Superior temporal gyrus (tissue), 1 donor: ENCODE measurements at regions not wholly inside any gene's neighbourhood (a gene's known extent, or its start where the extent isn't known, plus 50 kb on each side); places are given as distances from the start of the nearest gene placed in this dataset.

ENCODE experiments used
- DNase-seq: peaks from one replicate; pipeline ENCODE4 v3.0.0-alpha.2; 2016; ENCODE audit errors: extremely low spot score

DNA sequence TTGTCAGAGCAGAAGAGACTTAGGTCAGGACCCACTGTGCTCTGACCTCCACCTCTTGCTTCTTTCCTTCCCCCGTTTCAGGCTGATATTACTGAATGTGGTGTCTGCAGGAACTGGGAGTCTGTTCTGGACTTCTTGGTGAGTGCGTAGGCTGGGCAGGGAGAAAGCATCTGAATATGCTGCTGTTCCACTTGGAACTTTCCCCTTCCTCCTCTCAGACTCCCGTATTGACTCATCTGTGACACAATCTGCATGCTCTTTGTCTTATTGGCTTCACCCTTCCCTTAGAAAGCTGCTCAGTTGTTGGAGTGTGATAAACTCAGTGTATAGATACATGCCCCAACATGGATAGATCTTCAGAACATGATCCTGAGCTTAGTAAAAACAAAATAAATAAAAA, 137.6 kb upstream of the HABP2 start:
- no peak for DNase-seq

GRCh38 chr10:113420057-113420732, 132.7 kb upstream of the HABP2 start:
- no peak for DNase-seq

DNA sequence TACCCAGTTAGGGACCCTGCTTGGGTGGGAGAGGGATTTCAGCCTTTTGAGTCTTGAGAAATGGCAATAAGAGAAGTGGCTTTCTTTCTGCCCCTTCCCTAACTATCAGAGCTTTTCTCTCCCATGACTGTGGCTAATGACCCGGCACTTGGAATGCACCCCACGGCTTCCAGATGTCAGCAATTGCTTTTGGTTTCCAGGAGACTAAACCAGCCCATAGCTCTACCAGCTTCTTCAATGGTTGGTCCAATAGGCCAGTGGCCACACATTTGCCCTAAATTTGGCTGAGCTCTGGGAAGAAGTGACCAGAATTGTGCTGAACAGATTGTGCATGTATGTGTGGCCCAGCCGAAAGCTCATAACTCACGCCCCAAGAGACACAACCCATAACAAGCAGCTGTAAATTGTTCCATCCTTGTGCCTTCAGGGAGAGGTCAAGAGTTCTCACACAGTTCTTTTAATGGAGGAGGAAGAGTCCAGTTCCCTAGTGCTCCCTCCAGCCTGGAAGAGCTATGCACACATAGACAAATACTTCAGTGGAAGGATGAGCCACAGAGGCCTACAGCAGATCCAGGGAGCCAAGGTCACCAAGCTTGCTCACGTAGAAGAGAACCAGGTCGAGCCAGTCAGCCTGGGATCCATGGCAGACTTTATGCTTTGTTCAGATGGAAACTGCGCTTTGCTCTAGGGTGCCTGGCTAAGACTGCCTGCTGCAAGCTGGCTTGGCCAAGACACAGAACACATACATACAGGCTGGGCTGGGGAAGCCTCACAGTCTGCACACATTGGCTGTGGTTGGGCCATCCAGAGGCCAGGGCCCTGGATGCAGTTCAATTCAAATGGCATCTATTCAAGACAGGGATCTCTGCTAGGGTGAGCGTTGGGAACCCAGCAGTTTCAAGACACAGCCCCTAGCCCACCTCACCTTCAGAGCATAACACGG, 131.8 kb upstream of the HABP2 start:
- no peak for DNase-seq

- no peak for DNase-seq
These were observed 130.5 kb upstream of the HABP2 start for GRCh38 chr10:113422371-113422770.

GRCh38 chr10:113423981-113424721, 128.7 kb upstream of the HABP2 start:
- no peak for DNase-seq

- no peak for DNase-seq
These were observed 127.8 kb upstream of the HABP2 start for GRCh38 chr10:113425008-113425407.

DNA sequence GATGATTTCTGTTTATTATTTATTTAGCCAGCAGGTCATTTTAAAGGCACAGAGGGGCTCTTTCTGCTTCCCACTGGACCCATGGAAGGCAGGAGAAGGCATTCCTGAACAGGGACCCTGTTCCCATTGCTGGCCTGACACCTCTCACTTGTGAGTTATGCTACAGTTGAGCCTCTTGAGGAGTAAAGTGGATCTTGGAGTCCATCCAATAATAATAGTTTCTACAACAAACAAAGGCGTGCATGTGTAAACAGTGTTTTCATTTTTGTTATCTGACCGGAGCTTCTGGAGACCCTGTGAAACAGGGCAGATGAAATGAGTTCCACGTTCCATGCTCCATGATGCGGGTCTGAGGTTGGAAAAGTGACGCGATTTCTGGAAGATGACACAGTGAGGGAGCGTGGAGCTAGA, 127.3 kb upstream of the HABP2 start:
- no peak for DNase-seq

DNA sequence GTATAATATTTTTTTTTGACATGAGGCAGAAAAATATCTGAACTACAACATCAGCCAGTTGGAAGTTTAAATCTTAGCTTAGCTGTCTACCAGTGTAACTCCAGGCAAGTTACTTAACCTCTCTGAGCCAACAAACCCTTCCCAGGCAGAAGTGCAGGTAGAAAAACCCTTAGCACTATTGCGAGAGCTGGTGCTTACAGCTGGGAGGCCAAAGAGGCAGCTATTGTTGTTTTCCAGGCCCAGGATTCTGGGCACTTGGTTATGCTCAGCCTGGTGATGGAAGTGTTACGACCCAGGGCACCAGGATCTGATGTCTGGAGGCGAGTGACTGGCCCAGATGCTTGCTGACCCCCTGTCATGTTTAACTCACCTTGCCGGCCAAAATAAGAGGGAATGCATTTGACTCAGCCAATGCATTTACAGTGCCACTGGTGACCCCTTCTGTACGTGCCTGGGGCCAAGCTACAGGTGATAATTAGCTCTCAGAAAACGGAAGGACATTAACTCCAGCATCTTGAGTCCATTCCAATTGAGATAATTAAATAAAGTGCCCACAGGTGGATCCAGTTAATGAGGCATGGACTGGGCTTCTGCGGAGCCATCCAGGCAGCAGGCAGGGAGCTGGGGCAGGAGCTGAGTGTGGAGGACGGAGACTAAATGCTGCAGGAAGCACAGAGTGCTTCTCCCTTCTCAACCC, 126.5 kb upstream of the HABP2 start:
- DNase-seq = no peak

- DNase-seq = no peak
These were observed 125.6 kb upstream of the HABP2 start for GRCh38 chr10:113427236-113427735.

DNA sequence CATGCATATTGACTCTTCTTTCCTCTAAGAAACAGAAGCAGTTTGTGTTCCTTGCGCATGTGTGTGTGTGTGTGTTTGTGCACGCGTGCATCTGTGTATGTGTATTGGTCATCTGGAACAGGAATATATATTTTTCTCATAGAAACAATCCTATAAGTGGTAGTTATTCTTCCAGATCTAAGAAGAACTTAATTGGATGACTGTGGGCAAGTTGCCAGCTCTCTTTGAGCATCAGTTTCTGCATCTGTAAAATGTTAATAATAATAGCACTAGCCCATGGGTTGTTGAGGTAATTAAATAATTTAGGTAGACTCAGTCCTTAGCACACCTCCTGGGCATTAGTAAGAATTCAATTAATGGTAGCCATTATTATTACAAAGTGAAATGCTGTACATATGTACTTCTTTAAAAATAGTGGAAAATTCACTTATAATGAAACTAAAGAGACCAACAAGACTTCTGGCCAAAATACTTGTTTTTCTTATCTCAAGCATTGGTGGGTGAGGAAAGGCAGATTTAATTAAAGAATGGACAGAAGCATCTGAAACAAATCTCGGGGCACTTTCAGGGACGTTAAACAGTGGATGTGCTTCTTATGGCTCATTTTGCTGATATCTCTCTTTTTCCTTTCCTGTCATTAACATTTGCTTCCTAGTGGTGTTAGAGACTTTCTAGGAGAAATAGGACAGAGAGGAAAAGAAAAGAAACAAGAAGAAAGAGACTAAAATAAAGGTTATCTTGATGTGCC, 124.9 kb upstream of the HABP2 start:
- DNase-seq = no peak

DNA sequence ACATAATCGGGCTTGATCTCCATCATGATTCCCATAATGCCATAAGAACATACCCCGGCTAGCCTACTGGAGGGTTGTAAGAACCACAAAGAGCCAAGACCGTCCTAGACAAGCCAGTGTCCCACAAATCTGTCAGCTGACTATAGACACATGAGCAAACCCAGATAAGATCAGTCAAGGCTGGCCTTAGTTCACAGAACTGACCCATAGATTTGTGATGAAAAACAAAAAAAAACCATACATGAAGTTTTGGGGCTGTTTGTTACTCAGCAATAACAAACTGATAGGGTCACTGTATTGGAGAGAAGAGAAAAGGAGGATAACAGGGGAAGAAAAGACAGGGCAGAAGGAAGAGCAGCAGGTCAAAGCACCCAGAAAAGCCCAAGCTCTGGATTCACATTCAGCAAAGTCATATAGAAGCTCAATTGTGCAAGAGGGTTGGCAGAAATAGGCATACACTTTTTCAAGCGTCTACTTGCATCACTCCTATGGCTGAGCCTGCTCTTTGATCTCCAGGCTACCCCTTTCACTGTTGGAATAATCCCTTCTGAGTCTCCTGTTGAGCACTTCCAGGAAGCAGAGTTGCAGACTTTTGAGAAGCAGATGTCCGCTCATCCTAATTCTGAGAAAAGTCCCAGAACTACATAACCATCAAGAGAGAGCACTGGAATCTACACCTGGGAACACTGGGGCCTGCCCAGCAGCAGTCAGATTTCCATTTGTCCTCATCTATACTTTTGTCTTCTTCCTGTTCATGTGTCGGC, 122.0 kb upstream of the HABP2 start:
- DNase-seq = no peak

DNA sequence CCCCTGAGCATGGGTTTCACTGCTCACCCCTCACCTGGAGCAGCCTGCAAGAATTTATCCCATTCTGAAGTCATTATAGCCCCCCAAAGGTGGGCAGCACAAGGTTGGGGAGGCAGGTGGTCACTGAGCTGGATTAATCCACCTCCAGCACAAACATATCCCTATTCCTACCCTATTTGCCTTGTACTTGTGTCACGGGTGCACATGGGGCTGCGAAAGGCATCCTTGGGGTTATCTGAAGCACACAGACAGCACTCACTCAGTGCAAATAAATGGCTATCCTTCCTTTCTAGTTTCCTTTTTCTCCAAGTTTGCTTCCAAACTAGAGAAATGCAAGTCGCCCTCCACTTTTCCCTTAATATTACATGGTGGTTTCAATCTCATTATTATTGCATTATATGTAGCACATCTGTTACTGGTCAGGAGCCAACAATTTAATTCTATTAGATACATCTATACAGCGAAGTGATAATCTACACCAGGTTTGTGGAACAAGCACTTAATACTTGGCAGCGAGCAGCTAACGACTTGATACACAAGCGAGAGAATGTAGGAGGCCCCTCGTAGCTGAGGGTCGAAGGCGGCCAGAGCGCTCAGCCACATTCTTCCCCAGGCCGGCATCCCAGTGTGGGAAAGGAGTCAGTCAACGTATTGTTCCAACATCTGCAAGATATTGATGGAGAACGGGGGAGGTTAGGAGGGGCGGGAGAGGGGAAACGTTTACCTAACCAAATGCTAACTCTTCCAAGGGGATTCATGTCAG, 121.3 kb upstream of the HABP2 start:
- no peak for DNase-seq

- DNase-seq = no peak
These were observed 119.1 kb upstream of the HABP2 start for GRCh38 chr10:113433711-113434110.

GRCh38 chr10:113434315-113434714, 118.5 kb upstream of the HABP2 start:
- no peak for DNase-seq

DNA sequence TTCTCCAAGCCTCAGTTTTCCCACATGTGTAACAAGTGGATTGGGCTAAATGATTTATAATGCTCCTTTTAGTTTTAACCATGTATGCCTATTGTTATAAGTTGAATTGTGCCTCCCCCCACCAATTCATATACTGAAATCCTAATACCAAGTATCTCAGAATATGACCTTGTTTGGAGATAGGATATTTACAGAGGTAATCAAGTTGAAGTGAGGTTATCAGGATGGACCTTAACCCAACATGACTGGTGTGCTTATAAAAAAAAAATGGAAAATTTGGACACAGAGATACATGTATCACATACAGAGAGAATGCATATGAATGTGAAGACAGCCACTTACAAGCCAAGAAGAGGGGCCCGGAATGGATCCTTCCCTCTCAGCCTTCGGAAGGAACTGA, 117.9 kb upstream of the HABP2 start:
- no peak for DNase-seq

- DNase-seq = no peak
These were observed 117.0 kb upstream of the HABP2 start for GRCh38 chr10:113435881-113436280.

GRCh38 chr10:113436851-113437250, 116.0 kb upstream of the HABP2 start:
- DNase-seq = no peak

DNA sequence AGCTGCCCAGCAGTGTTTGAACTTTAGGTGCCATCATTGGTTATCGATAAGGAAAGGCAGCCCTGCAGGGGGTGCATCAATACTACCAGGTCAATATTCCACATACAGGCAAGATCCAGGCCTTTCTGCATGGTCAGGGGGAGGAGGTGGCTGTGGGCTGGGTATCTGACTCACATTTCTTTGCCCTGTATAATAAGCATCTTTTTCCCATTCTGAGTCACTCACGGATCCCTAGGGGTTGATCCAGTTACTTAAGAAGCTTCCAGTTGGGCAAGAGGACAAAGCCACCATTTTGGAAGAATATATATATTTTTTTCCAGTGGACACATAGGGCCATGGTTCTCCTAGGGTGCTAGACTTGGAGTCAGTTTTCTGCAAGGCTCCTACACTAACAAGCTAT, 114.2 kb upstream of the HABP2 start:
- DNase-seq = no peak

DNA sequence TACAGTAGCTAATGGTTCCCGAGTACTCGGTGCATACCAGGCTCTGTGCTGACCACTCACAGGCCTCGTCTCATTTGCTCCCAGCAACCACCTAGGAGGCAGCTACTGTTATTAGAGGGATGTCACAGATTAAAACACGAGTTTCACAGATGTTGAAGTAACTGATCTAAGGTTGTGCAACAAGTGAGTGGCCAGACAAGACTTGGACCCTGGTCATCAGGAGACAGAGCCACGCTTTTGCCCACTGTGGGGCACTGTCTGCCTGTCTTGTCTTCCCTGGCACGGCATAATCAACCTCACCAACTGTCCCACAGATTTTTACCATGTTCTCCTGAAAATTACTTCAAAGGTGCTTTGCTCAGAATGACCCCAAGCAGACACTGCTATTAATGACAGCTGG, 111.6 kb upstream of the HABP2 start:
- no peak for DNase-seq
